ENCODE measurements at regions not wholly inside any gene's neighbourhood (a gene's known extent, or its start where the extent isn't known, plus 50 kb on each side); places are given as distances from the start of the nearest gene placed in this dataset.
"Not testable (repeated sequence)": the region's sequence is repeated elsewhere in the genome, so short reads cannot be mapped to it uniquely, and the experiment has no call there.

DNA sequence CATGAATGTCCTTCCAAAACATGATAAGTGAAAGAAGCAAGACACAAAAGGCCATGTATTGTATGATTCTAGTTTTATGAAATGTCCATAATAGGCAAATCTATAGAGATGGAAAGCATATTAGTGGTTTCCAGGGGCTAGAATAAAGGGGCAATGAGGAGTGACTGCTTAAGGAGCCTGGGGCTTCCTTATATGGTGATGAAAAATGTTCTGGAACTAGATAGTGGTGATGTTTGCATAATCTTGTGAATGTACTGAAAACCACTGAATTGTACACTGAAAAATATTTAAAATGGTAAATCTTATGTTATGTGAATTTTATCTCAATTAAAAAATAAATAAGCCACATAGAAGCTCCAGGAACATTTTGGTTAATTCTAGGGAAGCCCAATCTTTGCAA is 144.4 kb upstream of the ANKRD55 start:
- DNase-seq (ENCODE audit: low read depth), result no peak

GRCh38 chr5:56376128-56376527 is 143.0 kb upstream of the ANKRD55 start:
- no peak for DNase-seq (ENCODE audit: low read depth)

DNA sequence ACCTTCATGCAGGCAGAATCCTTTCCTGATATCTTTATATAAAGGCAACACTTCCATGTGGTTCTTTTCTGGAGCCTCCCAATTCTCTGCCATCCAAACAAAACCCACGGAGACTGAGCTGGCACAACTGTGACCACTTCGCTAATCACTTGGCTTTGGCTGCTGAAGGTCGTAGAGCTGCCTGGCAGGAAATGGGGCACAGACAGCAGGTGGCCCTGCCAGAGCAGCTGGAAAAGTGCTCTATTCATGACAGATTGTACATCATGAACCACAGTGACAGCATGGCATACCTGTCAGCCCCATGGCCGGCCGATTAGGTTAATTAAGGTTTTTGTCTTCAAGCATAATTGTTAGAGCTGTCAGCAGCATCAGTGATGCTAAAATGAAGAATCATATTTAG is 141.9 kb upstream of the ANKRD55 start:
- no peak for DNase-seq (ENCODE audit: low read depth)

GRCh38 chr5:56372491-56372890 is 139.4 kb upstream of the ANKRD55 start:
- DNase-seq (ENCODE audit: low read depth), result not testable (repeated sequence)

GRCh38 chr5:56369361-56369811 is 136.3 kb upstream of the ANKRD55 start:
- no peak for DNase-seq (ENCODE audit: low read depth)

DNA sequence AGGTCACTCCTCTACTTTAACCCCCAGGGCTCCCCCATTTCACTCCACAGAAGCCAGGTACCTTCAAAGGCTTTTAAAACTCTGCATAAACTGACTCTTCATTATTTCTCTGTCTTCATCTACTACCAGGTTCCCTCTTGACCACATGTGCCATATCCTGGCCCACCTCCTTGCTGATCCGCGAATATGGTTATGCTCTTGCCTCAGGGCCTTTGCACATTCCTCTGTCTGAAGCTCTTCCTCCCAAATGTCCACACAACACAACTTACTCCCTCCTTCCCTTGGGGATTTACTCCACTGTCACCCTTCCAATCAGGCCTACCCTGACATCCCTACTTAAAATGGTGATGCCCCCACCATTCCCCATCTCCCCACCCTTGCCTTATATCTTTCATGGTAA is 134.6 kb upstream of the ANKRD55 start:
- no peak for DNase-seq (ENCODE audit: low read depth)

GRCh38 chr5:56366986-56367385 is 133.9 kb upstream of the ANKRD55 start:
- no peak for DNase-seq (ENCODE audit: low read depth)

- DNase-seq (ENCODE audit: low read depth), result no peak
Observed at GRCh38 chr5:56361398-56361797, 128.3 kb upstream of the ANKRD55 start.

DNA sequence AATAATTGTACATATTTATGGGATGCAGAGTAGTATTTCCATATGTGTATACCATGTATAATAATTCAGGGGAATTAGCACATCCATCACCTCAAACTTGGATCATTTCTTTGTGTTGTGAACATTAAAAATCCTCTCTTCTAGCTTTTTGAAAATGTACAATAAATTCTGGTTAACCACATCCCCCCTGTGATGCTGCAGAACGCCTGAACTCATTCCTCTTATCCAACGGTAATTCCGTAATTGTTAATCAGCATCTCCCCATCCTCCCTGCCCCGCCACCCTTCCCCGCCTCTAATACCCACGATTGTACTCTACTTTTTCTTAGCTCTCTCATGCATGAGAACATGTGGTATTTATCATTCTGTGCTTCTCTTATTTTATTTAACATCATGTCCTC is 127.7 kb upstream of the ANKRD55 start:
- DNase-seq (ENCODE audit: low read depth), result no peak

DNA sequence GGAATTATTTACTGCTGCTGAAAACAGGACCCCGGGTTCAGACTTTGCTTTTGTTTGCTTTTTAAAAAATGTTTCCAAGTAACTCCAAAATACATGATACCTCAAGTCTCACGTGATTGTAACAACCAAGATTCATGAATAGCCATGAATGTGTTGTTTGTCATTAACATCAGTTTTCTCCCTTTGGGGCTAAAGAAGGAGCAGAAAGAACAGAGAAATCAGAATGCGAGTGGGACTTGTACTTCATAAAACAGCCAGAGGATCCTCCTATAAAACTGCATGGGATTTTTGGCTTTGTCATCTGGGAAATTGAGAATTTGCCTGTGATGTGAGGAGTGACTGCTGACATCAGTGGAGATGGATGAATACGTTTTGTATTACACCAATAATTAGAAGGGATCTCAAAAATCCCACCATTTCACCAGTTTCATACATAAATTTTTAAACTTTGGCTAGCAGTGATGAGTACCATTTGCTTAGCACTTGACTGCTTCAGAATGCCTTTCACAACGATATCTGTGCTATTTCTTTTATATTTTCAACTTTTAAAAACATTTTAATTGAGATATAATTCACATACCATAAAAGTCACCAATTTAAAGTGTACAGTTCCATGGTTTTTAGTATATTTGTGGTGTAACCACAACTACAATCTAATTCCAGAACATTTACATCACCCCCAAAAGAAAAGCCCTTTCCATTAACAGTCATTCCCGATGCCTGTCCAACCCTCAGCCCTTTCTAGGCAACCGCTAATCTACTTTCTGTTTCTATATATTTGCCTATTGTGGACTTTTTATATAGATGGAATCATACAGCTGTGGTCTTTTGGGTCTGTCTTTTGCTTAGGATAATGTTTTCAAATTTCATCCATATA is 126.9 kb upstream of the ANKRD55 start:
- no peak for DNase-seq (ENCODE audit: low read depth)

- DNase-seq (ENCODE audit: low read depth), result no peak
Observed at GRCh38 chr5:56358703-56359681, 125.9 kb upstream of the ANKRD55 start.

DNA sequence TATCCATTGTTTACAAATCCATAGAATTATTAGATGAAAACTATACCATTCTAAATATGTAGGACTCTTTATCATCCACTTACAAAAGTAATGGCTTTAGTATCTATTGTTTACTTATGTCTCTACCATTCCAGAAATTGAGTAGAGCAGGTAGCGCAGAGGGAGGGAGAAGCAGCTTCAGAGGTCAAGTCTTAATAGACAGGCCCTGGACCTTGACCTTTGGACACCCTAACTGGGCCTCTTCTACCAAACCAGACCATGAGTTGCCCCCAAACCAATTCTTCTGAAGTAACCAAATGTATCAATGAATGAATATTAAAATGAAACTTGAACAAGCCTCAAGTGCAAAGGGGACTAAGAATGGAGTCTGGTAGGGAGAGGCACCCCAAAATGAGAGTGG is 124.9 kb upstream of the ANKRD55 start:
- DNase-seq (ENCODE audit: low read depth), result no peak

DNA sequence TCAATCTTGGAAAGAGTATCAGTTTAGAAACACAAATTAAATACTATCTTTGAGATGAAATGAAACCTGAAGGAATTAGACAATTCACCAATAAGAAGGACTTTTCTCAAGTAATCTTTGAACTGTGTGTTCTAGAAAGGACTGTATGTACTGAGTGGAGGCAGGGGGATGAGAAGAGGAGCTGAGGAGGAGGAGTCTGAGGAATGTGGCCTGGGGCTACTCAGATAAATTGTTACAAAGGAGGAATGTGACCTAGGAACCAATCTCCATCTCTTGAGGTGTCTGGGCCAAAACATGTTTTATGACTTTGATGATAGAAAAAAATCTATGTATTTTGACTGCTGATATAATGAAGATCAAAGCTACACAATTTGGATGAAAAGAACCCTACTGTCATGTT is 124.3 kb upstream of the ANKRD55 start:
- no peak for DNase-seq (ENCODE audit: low read depth)

DNA sequence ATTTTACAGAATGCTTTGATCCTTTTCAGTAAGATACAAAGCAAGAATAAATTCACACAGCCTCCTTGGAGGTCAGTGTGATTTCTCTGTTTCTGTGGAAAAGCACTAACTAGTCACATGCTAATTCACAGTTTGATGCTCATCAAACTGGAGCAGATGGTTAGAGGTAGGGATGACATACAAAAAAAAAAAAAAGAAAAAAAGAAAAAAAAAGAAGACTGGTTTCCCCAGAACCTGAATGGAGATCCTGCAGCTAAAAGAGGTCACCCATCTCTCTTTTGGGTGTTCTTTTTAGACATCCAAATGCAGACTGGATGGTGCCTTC is 123.7 kb upstream of the ANKRD55 start:
- DNase-seq (ENCODE audit: low read depth), result no peak

GRCh38 chr5:56356121-56356835 is 123.1 kb upstream of the ANKRD55 start:
- no peak for DNase-seq (ENCODE audit: low read depth)

DNA sequence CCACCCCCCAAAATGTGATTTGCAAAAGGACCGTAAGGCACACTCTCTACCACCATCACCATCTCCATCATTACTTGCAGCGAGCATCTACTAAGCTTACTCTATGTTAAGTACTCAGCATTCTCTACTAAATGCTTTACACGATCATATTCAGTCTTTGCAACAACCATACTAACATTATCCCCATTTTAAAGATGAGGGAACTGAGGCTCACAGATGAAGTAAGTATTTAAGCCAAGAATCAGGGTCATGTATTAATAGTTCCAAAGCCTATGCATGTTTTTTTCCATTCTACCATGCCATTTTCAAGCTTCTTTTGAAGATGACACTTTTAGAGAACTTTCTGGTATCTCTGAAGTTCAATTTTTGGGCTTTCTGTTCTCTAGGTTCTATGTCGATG is 121.7 kb upstream of the ANKRD55 start:
- no peak for DNase-seq (ENCODE audit: low read depth)

DNA sequence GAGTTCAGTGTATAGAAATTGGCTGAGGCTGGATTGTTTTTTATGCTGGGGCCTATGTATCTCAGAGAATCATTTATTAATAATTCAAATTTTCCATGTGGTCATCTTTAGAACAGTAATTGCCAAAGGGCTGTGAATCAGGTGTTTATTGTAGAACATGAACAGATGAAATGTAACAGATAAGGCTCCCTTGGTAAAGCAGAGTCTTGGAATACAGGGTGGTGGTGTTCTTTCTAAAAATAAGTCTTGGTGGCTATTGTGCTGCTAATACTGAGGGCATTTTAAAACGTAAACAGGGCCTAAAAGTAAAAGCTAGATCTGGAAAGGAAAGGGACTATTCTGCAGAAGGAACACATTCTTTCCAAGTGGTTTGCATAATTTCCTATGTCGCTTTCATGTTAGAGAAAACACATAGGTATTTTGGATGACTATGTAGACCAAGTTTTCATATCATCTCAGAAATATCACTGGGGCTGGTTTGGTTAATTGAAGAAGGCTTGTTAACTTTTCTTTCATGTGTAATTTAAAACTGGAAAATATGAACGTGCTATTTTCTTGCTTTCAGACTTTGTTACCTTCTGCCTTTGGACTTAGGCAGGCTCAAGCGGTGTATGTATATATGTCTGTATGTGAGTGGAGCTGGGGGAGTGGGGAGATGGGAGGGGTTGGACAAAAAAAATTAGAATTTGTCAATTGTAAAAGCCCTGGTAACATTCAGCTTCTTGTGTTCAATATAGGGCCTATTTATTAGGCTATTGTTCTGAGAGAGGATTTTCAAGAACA is 119.9 kb upstream of the ANKRD55 start:
- DNase-seq (ENCODE audit: low read depth), result no peak

DNA sequence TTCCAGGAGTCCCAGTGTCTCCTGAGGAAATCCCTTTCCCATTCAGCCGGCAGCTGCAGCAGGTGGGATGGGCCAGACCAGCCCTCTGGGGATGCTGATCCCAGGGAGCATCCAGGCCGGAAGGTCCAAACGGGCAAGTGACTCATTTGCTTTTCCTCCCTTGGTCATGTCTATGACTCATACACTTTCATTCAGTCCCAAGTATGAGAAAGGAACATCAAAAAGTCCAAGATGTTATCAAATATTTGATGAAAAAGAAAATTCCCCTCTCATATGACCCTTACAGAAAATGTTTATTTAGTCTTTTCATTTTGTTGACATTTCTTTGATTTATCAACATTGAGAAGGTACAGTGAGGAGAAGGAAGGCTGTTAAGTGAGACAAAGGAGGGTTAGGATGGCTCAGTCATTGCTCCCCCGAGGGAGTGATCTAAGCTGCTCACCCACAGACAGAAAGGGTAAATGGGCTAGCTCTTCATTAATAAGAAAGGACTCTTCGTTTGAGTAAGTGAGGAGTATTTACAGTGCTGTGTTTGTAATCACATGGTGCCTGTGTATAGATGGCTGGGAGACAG is 117.6 kb upstream of the ANKRD55 start:
- DNase-seq (ENCODE audit: low read depth), result no peak

DNA sequence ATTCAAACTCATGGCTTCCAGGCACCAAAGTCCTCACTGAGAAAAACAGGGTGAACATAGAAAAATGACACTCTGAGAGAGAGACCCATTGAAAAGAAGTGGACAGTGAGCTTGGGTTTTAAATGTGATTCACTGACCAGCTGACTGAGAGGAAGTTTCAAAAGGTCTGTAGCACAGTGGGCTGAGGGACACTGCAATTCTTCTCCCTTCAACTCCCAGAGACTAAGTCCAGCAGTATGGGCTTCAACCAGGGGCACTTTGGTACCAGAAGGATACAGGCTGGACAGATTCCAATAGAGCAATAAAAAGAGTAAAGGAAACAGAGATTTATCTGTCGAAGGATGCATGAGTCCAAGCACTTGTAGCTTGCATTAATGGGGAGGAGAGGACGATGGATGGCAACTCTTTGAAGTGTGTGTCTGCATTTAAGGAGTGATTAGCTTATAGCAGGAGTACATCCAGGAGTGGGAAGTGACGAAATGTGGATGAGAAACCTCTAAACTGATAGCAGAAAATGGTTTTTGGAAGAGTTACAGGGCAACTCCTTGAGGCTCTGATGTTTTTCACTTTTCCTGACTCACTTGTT is 117.0 kb upstream of the ANKRD55 start:
- DNase-seq (ENCODE audit: low read depth), result no peak

DNA sequence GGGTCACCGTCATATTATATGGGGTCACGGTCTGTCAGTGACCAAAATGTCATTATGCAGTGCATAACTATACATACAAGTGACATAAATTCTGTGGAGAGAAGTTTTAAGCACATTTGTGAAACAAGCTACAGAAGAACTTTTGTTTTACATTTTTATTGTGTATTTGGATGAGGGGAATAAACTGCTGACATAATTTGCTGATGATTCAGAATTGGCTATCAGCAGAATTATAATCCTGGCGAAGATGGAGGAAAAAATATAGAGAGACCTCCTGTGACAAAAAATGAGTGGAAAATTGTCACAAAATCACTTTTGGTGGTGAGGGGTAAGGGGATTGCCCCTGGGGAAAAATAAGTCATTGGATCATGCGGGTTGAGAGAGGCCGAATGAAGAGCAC is 116.3 kb upstream of the ANKRD55 start:
- no peak for DNase-seq (ENCODE audit: low read depth)

Measured in CMK (cell line).